Sigmoid colon (tissue), 3 donors: ENCODE measurements at regions not wholly inside any gene's neighbourhood (a gene's known extent, or its start where the extent isn't known, plus 50 kb on each side); places are given as distances from the start of the nearest gene placed in this dataset.

ENCODE experiments used
- POLR2A ChIP-seq, 2 donors: fragments of 450-650 bp; IDR thresholded peaks; one replicate each; pipeline ENCODE4 v1.6.1; 2016; ENCODE audit warnings: antibody characterized with exemption in 2 of 2, mild to moderate bottlenecking in 2 of 2, moderate library complexity in 2 of 2
- TF ChIP-seq, protein P1 (sequence below), 4 experiments: fragments of 450-650 bp in 3 of 4; fragments of 200-600 bp in 1 of 4; IDR thresholded peaks; one replicate each; pipeline ENCODE4 v1.5.1; 2016 to 2019; ENCODE audit warnings: antibody characterized with exemption in 4 of 4, mild to moderate bottlenecking in 3 of 4, moderate library complexity in 2 of 4

DNA sequence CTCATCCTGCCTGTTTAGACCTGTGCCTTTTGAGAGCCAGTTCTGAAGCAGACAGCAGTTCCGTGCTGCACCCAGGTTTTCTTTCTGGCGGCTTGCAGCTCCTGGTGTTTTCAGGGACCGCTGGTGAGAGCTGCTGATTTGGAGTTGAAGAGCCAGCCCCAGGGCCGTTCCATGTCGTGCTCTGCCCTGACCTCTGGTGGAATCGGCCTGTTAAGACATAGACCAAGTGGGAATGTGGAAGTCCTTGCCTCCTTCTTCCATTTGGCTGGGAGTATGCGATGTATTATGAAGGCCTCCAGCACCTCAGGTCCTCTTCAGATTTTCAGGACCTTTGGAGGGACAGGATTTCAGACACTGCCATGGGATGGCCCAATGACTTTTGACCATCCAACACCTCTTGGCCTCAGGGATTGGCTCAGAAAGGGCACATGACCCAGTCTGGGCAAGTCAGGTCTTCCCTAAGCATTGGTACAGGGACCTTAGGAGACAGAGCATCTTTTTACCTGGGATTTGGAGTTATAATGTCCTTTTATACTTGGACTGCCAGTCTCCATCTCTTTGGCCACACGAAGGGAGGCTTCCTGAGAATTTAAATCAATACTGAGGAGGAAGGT is 136.1 kb upstream of the CLINT1 start:
- TF ChIP-seq, protein P1, sequence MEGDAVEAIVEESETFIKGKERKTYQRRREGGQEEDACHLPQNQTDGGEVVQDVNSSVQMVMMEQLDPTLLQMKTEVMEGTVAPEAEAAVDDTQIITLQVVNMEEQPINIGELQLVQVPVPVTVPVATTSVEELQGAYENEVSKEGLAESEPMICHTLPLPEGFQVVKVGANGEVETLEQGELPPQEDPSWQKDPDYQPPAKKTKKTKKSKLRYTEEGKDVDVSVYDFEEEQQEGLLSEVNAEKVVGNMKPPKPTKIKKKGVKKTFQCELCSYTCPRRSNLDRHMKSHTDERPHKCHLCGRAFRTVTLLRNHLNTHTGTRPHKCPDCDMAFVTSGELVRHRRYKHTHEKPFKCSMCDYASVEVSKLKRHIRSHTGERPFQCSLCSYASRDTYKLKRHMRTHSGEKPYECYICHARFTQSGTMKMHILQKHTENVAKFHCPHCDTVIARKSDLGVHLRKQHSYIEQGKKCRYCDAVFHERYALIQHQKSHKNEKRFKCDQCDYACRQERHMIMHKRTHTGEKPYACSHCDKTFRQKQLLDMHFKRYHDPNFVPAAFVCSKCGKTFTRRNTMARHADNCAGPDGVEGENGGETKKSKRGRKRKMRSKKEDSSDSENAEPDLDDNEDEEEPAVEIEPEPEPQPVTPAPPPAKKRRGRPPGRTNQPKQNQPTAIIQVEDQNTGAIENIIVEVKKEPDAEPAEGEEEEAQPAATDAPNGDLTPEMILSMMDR (IDR thresholded peaks at IDR 0.05) = peak; percentile 74 to 80 (median 78)
- TF ChIP-seq POLR2A (IDR thresholded peaks at IDR 0.05) = no peak
